GM12878 (cell line): ENCODE measurements at regions not wholly inside any gene's neighbourhood (a gene's known extent, or its start where the extent isn't known, plus 50 kb on each side); places are given as distances from the start of the nearest gene placed in this dataset.

Experiments
- GABPA ChIP-seq: IDR thresholded peaks from 2 replicates; pipeline ENCODE4 v1.6.1; 2014; ENCODE audit warnings: antibody characterized with exemption, low read depth, mild to moderate bottlenecking, inconsistent platforms
- LARP7 ChIP-seq: fragments of 450-650 bp; IDR thresholded peaks from 2 replicates; pipeline ENCODE4 v1.6.1; 2017; ENCODE audit warnings: mild to moderate bottlenecking
- SPI1 ChIP-seq: IDR thresholded peaks from 2 replicates; pipeline ENCODE4 v1.6.1; 2011; ENCODE audit warnings: low read depth, mild to moderate bottlenecking, low read length, moderate library complexity, borderline replicate concordance; ENCODE audit not compliant: insufficient read depth
- TF ChIP-seq, protein P1 (sequence below): fragments of 450-650 bp; IDR thresholded peaks from 2 replicates; pipeline ENCODE4 v1.6.1; 2017; ENCODE audit warnings: mild to moderate bottlenecking, moderate library complexity
- TF ChIP-seq, protein P2 (sequence below): fragments of 150-350 bp; IDR thresholded peaks from 2 replicates; pipeline ENCODE4 v1.6.1; 2016; ENCODE audit warnings: low read depth, low read length
- TF ChIP-seq, protein P3 (sequence below): fragments of 450-650 bp; IDR thresholded peaks from 2 replicates; pipeline ENCODE4 v1.6.1; 2016; ENCODE audit warnings: mild to moderate bottlenecking
- TF ChIP-seq, protein P4 (sequence below): IDR thresholded peaks from 2 replicates; pipeline ENCODE4 v1.6.1; 2012; ENCODE audit warnings: low read depth, low read length, improper control_type of control experiment

DNA sequence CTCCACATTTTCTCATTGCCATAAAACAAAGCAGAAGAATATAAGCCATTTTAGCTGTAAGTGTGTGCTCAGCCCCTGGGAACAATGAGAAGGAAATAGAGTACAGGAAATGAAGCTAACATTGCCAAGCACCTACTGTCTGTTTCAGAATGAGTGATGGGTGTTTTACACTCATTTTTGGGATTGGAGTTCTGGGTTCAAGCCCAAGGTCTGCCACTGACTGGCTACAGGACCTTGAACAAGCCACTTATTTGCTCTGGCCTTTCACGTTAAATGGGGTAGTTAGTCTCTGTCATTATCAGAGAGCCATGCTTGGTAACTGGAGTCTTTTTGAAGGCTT, 80.7 kb upstream of the KAZN start (continued):
- TF ChIP-seq, protein P1, sequence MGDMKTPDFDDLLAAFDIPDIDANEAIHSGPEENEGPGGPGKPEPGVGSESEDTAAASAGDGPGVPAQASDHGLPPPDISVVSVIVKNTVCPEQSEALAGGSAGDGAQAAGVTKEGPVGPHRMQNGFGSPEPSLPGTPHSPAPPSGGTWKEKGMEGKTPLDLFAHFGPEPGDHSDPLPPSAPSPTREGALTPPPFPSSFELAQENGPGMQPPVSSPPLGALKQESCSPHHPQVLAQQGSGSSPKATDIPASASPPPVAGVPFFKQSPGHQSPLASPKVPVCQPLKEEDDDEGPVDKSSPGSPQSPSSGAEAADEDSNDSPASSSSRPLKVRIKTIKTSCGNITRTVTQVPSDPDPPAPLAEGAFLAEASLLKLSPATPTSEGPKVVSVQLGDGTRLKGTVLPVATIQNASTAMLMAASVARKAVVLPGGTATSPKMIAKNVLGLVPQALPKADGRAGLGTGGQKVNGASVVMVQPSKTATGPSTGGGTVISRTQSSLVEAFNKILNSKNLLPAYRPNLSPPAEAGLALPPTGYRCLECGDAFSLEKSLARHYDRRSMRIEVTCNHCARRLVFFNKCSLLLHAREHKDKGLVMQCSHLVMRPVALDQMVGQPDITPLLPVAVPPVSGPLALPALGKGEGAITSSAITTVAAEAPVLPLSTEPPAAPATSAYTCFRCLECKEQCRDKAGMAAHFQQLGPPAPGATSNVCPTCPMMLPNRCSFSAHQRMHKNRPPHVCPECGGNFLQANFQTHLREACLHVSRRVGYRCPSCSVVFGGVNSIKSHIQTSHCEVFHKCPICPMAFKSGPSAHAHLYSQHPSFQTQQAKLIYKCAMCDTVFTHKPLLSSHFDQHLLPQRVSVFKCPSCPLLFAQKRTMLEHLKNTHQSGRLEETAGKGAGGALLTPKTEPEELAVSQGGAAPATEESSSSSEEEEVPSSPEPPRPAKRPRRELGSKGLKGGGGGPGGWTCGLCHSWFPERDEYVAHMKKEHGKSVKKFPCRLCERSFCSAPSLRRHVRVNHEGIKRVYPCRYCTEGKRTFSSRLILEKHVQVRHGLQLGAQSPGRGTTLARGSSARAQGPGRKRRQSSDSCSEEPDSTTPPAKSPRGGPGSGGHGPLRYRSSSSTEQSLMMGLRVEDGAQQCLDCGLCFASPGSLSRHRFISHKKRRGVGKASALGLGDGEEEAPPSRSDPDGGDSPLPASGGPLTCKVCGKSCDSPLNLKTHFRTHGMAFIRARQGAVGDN: no peak
- TF ChIP-seq, protein P2, sequence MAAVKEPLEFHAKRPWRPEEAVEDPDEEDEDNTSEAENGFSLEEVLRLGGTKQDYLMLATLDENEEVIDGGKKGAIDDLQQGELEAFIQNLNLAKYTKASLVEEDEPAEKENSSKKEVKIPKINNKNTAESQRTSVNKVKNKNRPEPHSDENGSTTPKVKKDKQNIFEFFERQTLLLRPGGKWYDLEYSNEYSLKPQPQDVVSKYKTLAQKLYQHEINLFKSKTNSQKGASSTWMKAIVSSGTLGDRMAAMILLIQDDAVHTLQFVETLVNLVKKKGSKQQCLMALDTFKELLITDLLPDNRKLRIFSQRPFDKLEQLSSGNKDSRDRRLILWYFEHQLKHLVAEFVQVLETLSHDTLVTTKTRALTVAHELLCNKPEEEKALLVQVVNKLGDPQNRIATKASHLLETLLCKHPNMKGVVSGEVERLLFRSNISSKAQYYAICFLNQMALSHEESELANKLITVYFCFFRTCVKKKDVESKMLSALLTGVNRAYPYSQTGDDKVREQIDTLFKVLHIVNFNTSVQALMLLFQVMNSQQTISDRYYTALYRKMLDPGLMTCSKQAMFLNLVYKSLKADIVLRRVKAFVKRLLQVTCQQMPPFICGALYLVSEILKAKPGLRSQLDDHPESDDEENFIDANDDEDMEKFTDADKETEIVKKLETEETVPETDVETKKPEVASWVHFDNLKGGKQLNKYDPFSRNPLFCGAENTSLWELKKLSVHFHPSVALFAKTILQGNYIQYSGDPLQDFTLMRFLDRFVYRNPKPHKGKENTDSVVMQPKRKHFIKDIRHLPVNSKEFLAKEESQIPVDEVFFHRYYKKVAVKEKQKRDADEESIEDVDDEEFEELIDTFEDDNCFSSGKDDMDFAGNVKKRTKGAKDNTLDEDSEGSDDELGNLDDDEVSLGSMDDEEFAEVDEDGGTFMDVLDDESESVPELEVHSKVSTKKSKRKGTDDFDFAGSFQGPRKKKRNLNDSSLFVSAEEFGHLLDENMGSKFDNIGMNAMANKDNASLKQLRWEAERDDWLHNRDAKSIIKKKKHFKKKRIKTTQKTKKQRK: no peak
- no peak for TF ChIP-seq SPI1
- TF ChIP-seq, protein P3, sequence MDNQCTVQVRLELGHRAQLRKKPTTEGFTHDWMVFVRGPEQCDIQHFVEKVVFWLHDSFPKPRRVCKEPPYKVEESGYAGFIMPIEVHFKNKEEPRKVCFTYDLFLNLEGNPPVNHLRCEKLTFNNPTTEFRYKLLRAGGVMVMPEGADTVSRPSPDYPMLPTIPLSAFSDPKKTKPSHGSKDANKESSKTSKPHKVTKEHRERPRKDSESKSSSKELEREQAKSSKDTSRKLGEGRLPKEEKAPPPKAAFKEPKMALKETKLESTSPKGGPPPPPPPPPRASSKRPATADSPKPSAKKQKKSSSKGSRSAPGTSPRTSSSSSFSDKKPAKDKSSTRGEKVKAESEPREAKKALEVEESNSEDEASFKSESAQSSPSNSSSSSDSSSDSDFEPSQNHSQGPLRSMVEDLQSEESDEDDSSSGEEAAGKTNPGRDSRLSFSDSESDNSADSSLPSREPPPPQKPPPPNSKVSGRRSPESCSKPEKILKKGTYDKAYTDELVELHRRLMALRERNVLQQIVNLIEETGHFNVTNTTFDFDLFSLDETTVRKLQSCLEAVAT: no peak
- TF ChIP-seq LARP7: no peak
- TF ChIP-seq GABPA: no peak
- TF ChIP-seq, protein P4, sequence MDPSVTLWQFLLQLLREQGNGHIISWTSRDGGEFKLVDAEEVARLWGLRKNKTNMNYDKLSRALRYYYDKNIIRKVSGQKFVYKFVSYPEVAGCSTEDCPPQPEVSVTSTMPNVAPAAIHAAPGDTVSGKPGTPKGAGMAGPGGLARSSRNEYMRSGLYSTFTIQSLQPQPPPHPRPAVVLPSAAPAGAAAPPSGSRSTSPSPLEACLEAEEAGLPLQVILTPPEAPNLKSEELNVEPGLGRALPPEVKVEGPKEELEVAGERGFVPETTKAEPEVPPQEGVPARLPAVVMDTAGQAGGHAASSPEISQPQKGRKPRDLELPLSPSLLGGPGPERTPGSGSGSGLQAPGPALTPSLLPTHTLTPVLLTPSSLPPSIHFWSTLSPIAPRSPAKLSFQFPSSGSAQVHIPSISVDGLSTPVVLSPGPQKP: no peak
